Natural killer cell (primary cell): ENCODE measurements at regions not wholly inside any gene's neighbourhood (a gene's known extent, or its start where the extent isn't known, plus 50 kb on each side); places are given as distances from the start of the nearest gene placed in this dataset.

Experiments
- ATAC-seq, 3 donors: fragments of 150-1000 bp in 2 of 3; fragments of 200-7000 bp in 1 of 3; cut with Tn5 transposase; 1 replicate in 1 of 3; 2 replicates in 2 of 3; pipeline ENCODE4 v1.10.0; 2021; ENCODE audit warnings: mild to moderate bottlenecking in 2 of 3, moderate library complexity in 2 of 3
- DNase-seq, 2 donors: peaks; one replicate each; pipeline versions ENCODE4 v3.0.0 to v3.0.0-alpha.2; 2013 to 2021; ENCODE audit warnings: mixed read lengths in 1 of 2
- H3K27ac ChIP-seq: one replicate; pipeline ENCODE4 v1.5.1; 2013; ENCODE audit warnings: mild to moderate bottlenecking, low read length
- H3K27me3 ChIP-seq: one replicate; pipeline ENCODE4 v1.6.1; 2013; ENCODE audit warnings: low read length; ENCODE audit not compliant: control insufficient read depth, insufficient read depth
- H3K36me3 ChIP-seq: one replicate; pipeline ENCODE4 v1.6.1; 2013; ENCODE audit warnings: low read length; ENCODE audit not compliant: control insufficient read depth, insufficient read depth
- H3K4me1 ChIP-seq: one replicate; pipeline ENCODE4 v1.6.1; 2013; ENCODE audit warnings: low read length; ENCODE audit not compliant: control insufficient read depth, insufficient read depth
- H3K4me3 ChIP-seq: one replicate; pipeline ENCODE4 v1.5.1; 2013; ENCODE audit warnings: low read length
- H3K9me3 ChIP-seq: one replicate; pipeline ENCODE4 v1.6.1; 2013; ENCODE audit warnings: low read length; ENCODE audit not compliant: control insufficient read depth, insufficient read depth
- H3K27ac Mint-ChIP-seq, 2 donors: one replicate each; pipeline ENCODE4 v1.8.0; 2022; ENCODE audit warnings: mild to moderate bottlenecking in 2 of 2, mixed read lengths in 2 of 2, moderate library complexity in 1 of 2
- H3K27me3 Mint-ChIP-seq, 2 donors: one replicate each; pipeline ENCODE4 v1.8.0; 2022; ENCODE audit warnings: low read depth in 2 of 2, mixed read lengths in 2 of 2
- H3K36me3 Mint-ChIP-seq: one replicate; pipeline ENCODE4 v1.8.0; 2022; ENCODE audit warnings: mixed read lengths
- H3K4me1 Mint-ChIP-seq, 2 donors: one replicate each; pipeline ENCODE4 v1.8.0; 2022; ENCODE audit warnings: mixed read lengths in 2 of 2
- H3K4me3 Mint-ChIP-seq: one replicate; pipeline ENCODE4 v1.8.0; 2022; ENCODE audit warnings: mild to moderate bottlenecking, moderate library complexity, mixed read lengths
- H3K9me3 Mint-ChIP-seq, 2 donors: one replicate each; pipeline ENCODE4 v1.8.0; 2022; ENCODE audit warnings: mixed read lengths in 2 of 2
- WGBS: methylation state at CpG from one replicate; pipeline ENCODE4 v1.1.7; 2013; ENCODE audit warnings: missing lambda C conversion rate; ENCODE audit not compliant: insufficient coverage; 5-methylcytosine and 5-hydroxymethylcytosine counted together
- intact Hi-C: fragments of 100-400 bp; cut with micrococcal nuclease; formaldehyde crosslinking; loops from one replicate; pipeline ENCODE4 v1.14.2; 2022
- TF ChIP-seq, protein P1 (sequence below): fragments of 200-600 bp; IDR thresholded peaks from one replicate; pipeline ENCODE4 v1.8.0; 2022; ENCODE audit warnings: antibody characterized with exemption

GRCh38 chr11:109731451-109731850 lies 309.5 kb downstream of the C11orf87 start:
- ATAC-seq = no peak
- Histone ChIP-seq H3K27ac (no peak overlapping the region), H3K36me3 (no peaks in the 10 kb centered on the region), H3K4me1 (no peaks in the 10 kb centered on the region), H3K9me3 (no peaks in the 10 kb centered on the region), H3K4me3 (no peak overlapping the region), H3K27me3 (no peaks in the 10 kb centered on the region)
- peaks cover 3 to 5% of the 10 kb centered on the region in 2 donors for H3K9me3 Mint-ChIP-seq
- H3K4me1 Mint-ChIP-seq = no peaks in the 10 kb centered on the region
- WGBS = 66% methylated on average over 3 of the region's 4 CpGs
- no peak for DNase-seq
- H3K27me3 Mint-ChIP-seq = no peaks in the 10 kb centered on the region
- TF ChIP-seq, protein P1, sequence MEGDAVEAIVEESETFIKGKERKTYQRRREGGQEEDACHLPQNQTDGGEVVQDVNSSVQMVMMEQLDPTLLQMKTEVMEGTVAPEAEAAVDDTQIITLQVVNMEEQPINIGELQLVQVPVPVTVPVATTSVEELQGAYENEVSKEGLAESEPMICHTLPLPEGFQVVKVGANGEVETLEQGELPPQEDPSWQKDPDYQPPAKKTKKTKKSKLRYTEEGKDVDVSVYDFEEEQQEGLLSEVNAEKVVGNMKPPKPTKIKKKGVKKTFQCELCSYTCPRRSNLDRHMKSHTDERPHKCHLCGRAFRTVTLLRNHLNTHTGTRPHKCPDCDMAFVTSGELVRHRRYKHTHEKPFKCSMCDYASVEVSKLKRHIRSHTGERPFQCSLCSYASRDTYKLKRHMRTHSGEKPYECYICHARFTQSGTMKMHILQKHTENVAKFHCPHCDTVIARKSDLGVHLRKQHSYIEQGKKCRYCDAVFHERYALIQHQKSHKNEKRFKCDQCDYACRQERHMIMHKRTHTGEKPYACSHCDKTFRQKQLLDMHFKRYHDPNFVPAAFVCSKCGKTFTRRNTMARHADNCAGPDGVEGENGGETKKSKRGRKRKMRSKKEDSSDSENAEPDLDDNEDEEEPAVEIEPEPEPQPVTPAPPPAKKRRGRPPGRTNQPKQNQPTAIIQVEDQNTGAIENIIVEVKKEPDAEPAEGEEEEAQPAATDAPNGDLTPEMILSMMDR = no peak
- no peak overlapping the region for H3K4me3 Mint-ChIP-seq
- no peak overlapping the region for H3K27ac Mint-ChIP-seq
- no peaks in the 10 kb centered on the region for H3K36me3 Mint-ChIP-seq
- intact Hi-C loops = no loop called here

- no peak overlapping the region for H3K4me3 Mint-ChIP-seq
- no peak overlapping the region for H3K27ac Mint-ChIP-seq
- H3K36me3 Mint-ChIP-seq = no peaks in the 10 kb centered on the region
- no CpG with 5 or more reads among the region's 1 CpG for WGBS
- TF ChIP-seq, protein P1 = no peak
- H3K4me1 Mint-ChIP-seq = no peaks in the 10 kb centered on the region
- H3K27me3 ChIP-seq = no peaks in the 10 kb centered on the region
- no peaks in the 10 kb centered on the region for H3K4me1 ChIP-seq
- intact Hi-C loops = no loop called here
- no peaks in the 10 kb centered on the region for H3K36me3 ChIP-seq
- H3K4me3 ChIP-seq = no peak overlapping the region
- H3K9me3 Mint-ChIP-seq = peaks cover 3 to 8% of the 10 kb centered on the region in 2 donors
- H3K9me3 ChIP-seq = no peaks in the 10 kb centered on the region
- no peak for ATAC-seq
- DNase-seq = no peak
- H3K27ac ChIP-seq = no peak overlapping the region
- no peaks in the 10 kb centered on the region for H3K27me3 Mint-ChIP-seq
These were observed 311.3 kb downstream of the C11orf87 start for GRCh38 chr11:109733245-109733644.

DNA sequence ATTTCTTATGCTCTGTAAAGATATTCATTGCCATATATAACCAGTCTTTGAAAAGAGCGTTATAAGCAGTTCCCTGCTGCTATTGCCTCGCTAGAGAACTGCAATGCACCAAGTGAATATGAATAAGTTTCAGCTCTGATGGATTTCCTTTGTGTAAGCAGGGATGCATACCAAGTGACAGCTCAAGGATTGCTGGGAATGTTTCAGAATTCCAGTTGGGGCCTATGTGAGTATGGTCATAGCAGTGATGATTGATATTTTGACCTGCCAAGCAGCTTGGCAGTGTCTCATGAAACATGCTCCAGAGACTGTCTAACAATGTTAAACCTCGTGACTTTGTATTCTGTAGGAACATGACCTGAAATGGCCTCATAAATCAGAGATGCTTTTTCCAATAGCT lies 312.6 kb downstream of the C11orf87 start:
- Histone ChIP-seq H3K27me3 (no peaks in the 10 kb centered on the region), H3K36me3 (no peaks in the 10 kb centered on the region), H3K9me3 (no peaks in the 10 kb centered on the region), H3K27ac (no peak overlapping the region), H3K4me3 (no peak overlapping the region), H3K4me1 (no peaks in the 10 kb centered on the region)
- H3K36me3 Mint-ChIP-seq = no peaks in the 10 kb centered on the region
- no peak for ATAC-seq
- no peak overlapping the region for H3K27ac Mint-ChIP-seq
- 86% methylated on average over 3 of the region's 3 CpGs for WGBS
- H3K27me3 Mint-ChIP-seq = no peaks in the 10 kb centered on the region
- H3K9me3 Mint-ChIP-seq = peaks cover 0 to 8% of the 10 kb centered on the region in 2 donors
- DNase-seq = no peak
- TF ChIP-seq, protein P1 = no peak
- H3K4me3 Mint-ChIP-seq = no peak overlapping the region
- H3K4me1 Mint-ChIP-seq = no peaks in the 10 kb centered on the region
- intact Hi-C loops = no loop called here

- Histone ChIP-seq H3K36me3 (no peaks in the 10 kb centered on the region), H3K4me1 (no peaks in the 10 kb centered on the region), H3K4me3 (no peak overlapping the region), H3K9me3 (no peaks in the 10 kb centered on the region), H3K27me3 (no peaks in the 10 kb centered on the region), H3K27ac (no peak overlapping the region)
- TF ChIP-seq, protein P1 = no peak
- Mint-ChIP-seq H3K9me3 (peaks cover 0 to 8% of the 10 kb centered on the region in 2 donors), H3K27ac (no peak overlapping the region), H3K4me3 (no peak overlapping the region), H3K36me3 (no peaks in the 10 kb centered on the region), H3K27me3 (no peaks in the 10 kb centered on the region), H3K4me1 (no peaks in the 10 kb centered on the region)
- DNase-seq = no peak
- intact Hi-C loops = no loop called here
- 90% methylated on average over 2 of the region's 2 CpGs for WGBS
- ATAC-seq = no peak
These were observed 313.1 kb downstream of the C11orf87 start for GRCh38 chr11:109735128-109735527.
